ENCODE measurements at regions not wholly inside any gene's neighbourhood (a gene's known extent, or its start where the extent isn't known, plus 50 kb on each side); places are given as distances from the start of the nearest gene placed in this dataset.
A peak's percentile ranks its signal among the peaks of the same experiment; 100 is the strongest.

DNA sequence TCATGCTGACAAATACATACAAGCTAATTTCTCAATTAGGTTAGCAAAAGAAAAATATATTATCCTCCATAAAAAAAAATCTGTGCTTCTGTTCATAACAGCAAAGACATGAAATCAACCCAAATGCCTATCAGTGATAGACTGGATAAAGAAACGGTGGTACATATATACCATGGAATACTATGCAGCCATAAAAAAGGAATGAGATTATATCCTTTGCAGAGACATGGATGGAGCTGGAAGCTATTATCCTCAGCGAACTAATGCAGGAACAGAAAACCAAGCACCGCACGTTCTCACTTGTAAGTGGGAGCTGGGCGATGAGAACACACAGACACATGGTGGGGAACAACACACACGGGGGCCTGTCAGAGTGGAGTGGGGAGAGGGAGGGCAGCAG, 84.0 kb upstream of the PALMD start (continued):
- TF ChIP-seq ZFP91 (CRISPR knock-in tag; IDR thresholded peaks at IDR 0.05; ENCODE audit: borderline replicate concordance) (no peak), ZNF530 (CRISPR knock-in tag; IDR thresholded peaks at IDR 0.05; ENCODE audit: low read depth) (no peak), NBN (conservative IDR thresholded peaks at IDR 0.05) (no peak), MIXL1 (CRISPR knock-in tag; IDR thresholded peaks at IDR 0.05) (no peak), KDM1A (CRISPR knock-in tag; IDR thresholded peaks at IDR 0.05) (0 out of 2 replicates have a peak, but pooled peaks have one; percentile 26), ZNF644 (CRISPR knock-in tag; IDR thresholded peaks at IDR 0.05; ENCODE audit: low read depth) (no peak), POGZ (CRISPR knock-in tag; IDR thresholded peaks at IDR 0.05) (0 out of 2 replicates have a peak, but pooled peaks have one; percentile 24)

GRCh38 chr1:99565606-99566289, 80.2 kb upstream of the PALMD start:
- ATAC-seq = peak; percentile 60
- Histone ChIP-seq H3K4me1 (ENCODE audit: insufficient read depth, low read length) (peaks cover 65% of the 10 kb centered on the region), H3K36me3 (replicated peaks in 1 of 2; ENCODE audit: control insufficient read depth in 1 of 2, insufficient read depth in 2 of 2, low read length in 2 of 2) (no peaks in the 10 kb centered on the region), H3K27ac (ENCODE audit: extremely low read length, insufficient read depth, low read length) (peak overlapping the region; percentile 96), H3K9me3 (ENCODE audit: low read length) (no peaks in the 10 kb centered on the region), H3K4me3 (replicated peaks in 1 of 3; ENCODE audit: insufficient read depth in 1 of 3, low read depth in 2 of 3, low read length in 3 of 3) (peak overlapping the region in 2 of 3 experiments; percentile 38 to 51; a peak in 3 of 6 replicates), H3K9ac (ENCODE audit: insufficient read depth, low read depth, low read length) (peak overlapping the region; percentile 65), H2AFZ (ENCODE audit: low read length) (no peak overlapping the region), H3K79me2 (ENCODE audit: insufficient read depth, low read length) (no peaks in the 10 kb centered on the region), H4K20me1 (ENCODE audit: insufficient read depth, low read length) (no peaks in the 10 kb centered on the region), H3K4me2 (ENCODE audit: low read depth, low read length) (peak overlapping the region; percentile 73), H3K27me3 (ENCODE audit: control insufficient read depth in 1 of 2, insufficient read depth in 2 of 2, low read length in 2 of 2) (no peaks in the 10 kb centered on the region)
- BruUV-seq (replicated peaks) = no TSS peak
- WGBS (ENCODE audit: low lambda C conversion rate) = 5% methylated on average over 1 of the region's 1 CpG
- FAIRE-seq = no peak
- ChIA-PET POLR2A (interaction anchor here (2.0 to 2.8 kb wide), 3 partner anchors 14 to 81 kb away, joined by 11 to 20 read pairs (median 11); partner anchors contain the start of gene PALMD), CTCF (ENCODE audit: low intra/inter-chr PET ratio, low total read pairs) (no interaction called here)
- intact Hi-C loops (cut with micrococcal nuclease; ENCODE audit: unreplicated experiment) = loop anchor here (1.0 to 5.0 kb wide), 2 partner anchors 37 to 80 kb away; no protein-coding TSS in a partner anchor
- peak; percentile 60 for DNase-seq (ENCODE audit: low spot score)
- in situ Hi-C loops (cut with HindIII; ENCODE audit: extremely low pct_ligation_motif_present, low pct_unique_long_range_greater_than_20kb) = no loop called here
- TF ChIP-seq ONECUT2 (CRISPR knock-in tag; IDR thresholded peaks at IDR 0.05) (peak; percentile 46; the same call in 1 of the 2 replicates), HINFP (CRISPR knock-in tag; IDR thresholded peaks at IDR 0.05; ENCODE audit: low read depth) (no peak), EP300 (IDR thresholded peaks at IDR 0.05; ENCODE audit: low read depth in 2 of 2, low read length in 2 of 2) (peak in 1 of 2 experiments; percentile 71; a peak in 2 of 4 replicates), EP300 (CRISPR knock-in tag; IDR thresholded peaks at IDR 0.05; ENCODE audit: borderline replicate concordance) (no peak), ZNF510 (CRISPR knock-in tag; IDR thresholded peaks at IDR 0.05; ENCODE audit: low read depth) (no peak), BCL6 (CRISPR knock-in tag; IDR thresholded peaks at IDR 0.05) (peak; percentile 75; the same call in 1 of the 2 replicates), FUBP1 (CRISPR knock-in tag; IDR thresholded peaks at IDR 0.05; ENCODE audit: borderline replicate concordance) (no peak), ZNF589 (CRISPR knock-in tag; conservative IDR thresholded peaks at IDR 0.05) (no peak)
